HG02970 (cell line): ENCODE measurements at regions not wholly inside any gene's neighbourhood (a gene's known extent, or its start where the extent isn't known, plus 50 kb on each side); places are given as distances from the start of the nearest gene placed in this dataset.
"Not testable (repeated sequence)": the region's sequence is repeated elsewhere in the genome, so short reads cannot be mapped to it uniquely, and the experiment has no call there.

ENCODE experiments used
- ATAC-seq: cut with Tn5 transposase; IDR thresholded peaks from one replicate; pipeline ENCODE4 v1.9.1; 2021; ENCODE audit warnings: mild to moderate bottlenecking, moderate library complexity, moderate number of reproducible peaks; ENCODE audit not compliant: unreplicated experiment, low FRiP score

- no peak for ATAC-seq
Observed at GRCh38 chr14:41298328-41298690, 308.4 kb upstream of the LRFN5 start.

- no peak for ATAC-seq
Observed at GRCh38 chr14:41297576-41298327, 308.9 kb upstream of the LRFN5 start.

GRCh38 chr14:41295734-41296133 lies 310.9 kb upstream of the LRFN5 start:
- no peak for ATAC-seq

- ATAC-seq, result no peak
Observed at GRCh38 chr14:41289025-41289424, 317.7 kb upstream of the LRFN5 start.

- no peak for ATAC-seq
Observed at GRCh38 chr14:41285186-41285748, 321.4 kb upstream of the LRFN5 start.

GRCh38 chr14:41280745-41281144 lies 325.9 kb upstream of the LRFN5 start:
- ATAC-seq, result no peak

- ATAC-seq, result no peak
Observed at GRCh38 chr14:41277450-41277849, 329.2 kb upstream of the LRFN5 start.

GRCh38 chr14:41257476-41257875 lies 349.2 kb upstream of the LRFN5 start:
- no peak for ATAC-seq

- ATAC-seq, result no peak
Observed at GRCh38 chr14:41235466-41235865, 371.2 kb upstream of the LRFN5 start.

GRCh38 chr14:41230683-41231082 lies 376.0 kb upstream of the LRFN5 start:
- ATAC-seq, result no peak

GRCh38 chr14:41229824-41230223 lies 376.9 kb upstream of the LRFN5 start:
- ATAC-seq, result no peak

GRCh38 chr14:41225433-41225832 lies 381.2 kb upstream of the LRFN5 start:
- no peak for ATAC-seq

GRCh38 chr14:41222581-41222980 lies 384.1 kb upstream of the LRFN5 start:
- ATAC-seq, result no peak

- not testable (repeated sequence) for ATAC-seq
Observed at GRCh38 chr14:41214978-41215377, 391.7 kb upstream of the LRFN5 start.

GRCh38 chr14:41201696-41202095 lies 405.0 kb upstream of the LRFN5 start:
- ATAC-seq, result no peak

- ATAC-seq, result no peak
Observed at GRCh38 chr14:41187868-41188267, 418.8 kb upstream of the LRFN5 start.

- ATAC-seq, result no peak
Observed at GRCh38 chr14:41171045-41171444, 435.6 kb upstream of the LRFN5 start.

- ATAC-seq, result no peak
Observed at GRCh38 chr14:41167040-41167439, 439.6 kb upstream of the LRFN5 start.

- ATAC-seq, result no peak
Observed at GRCh38 chr14:41154143-41154807, 452.4 kb upstream of the LRFN5 start.

- no peak for ATAC-seq
Observed at GRCh38 chr14:41146391-41146790, 460.3 kb upstream of the LRFN5 start.

- ATAC-seq, result no peak
Observed at GRCh38 chr14:41144370-41144769, 462.3 kb upstream of the LRFN5 start.

- no peak for ATAC-seq
Observed at GRCh38 chr14:41137741-41138140, 468.9 kb upstream of the LRFN5 start.
